ENCODE measurements at regions not wholly inside any gene's neighbourhood (a gene's known extent, or its start where the extent isn't known, plus 50 kb on each side); places are given as distances from the start of the nearest gene placed in this dataset.
"Not testable (repeated sequence)": the region's sequence is repeated elsewhere in the genome, so short reads cannot be mapped to it uniquely, and the experiment has no call there.

GRCh38 chr6:21872749-21873148, 279.2 kb downstream of the SOX4 start:
- intact Hi-C loops (cut with micrococcal nuclease; ENCODE audit: unreplicated experiment): no loop called here
- no peak for DNase-seq
- Mint-ChIP-seq H3K36me3 (ENCODE audit: insufficient read depth, unreplicated experiment) (no peaks in the 10 kb centered on the region), H3K4me1 (ENCODE audit: low read depth, unreplicated experiment) (no peaks in the 10 kb centered on the region), H3K9me3 (ENCODE audit: low read depth, unreplicated experiment) (peaks cover 4% of the 10 kb centered on the region), H3K4me3 (ENCODE audit: low read depth, unreplicated experiment) (no peak overlapping the region), H3K27ac (ENCODE audit: unreplicated experiment) (no peak overlapping the region), H3K27me3 (ENCODE audit: unreplicated experiment) (no peaks in the 10 kb centered on the region)
- CTCF ChIA-PET: no interaction called here
- BruUV-seq (replicated peaks): no TSS peak
- no peak for TF ChIP-seq CTCF (IDR thresholded peaks at IDR 0.05; ENCODE audit: unreplicated experiment)

GRCh38 chr6:21873562-21873961, 280.0 kb downstream of the SOX4 start:
- Mint-ChIP-seq H3K27me3 (ENCODE audit: unreplicated experiment) (no peaks in the 10 kb centered on the region), H3K4me3 (ENCODE audit: low read depth, unreplicated experiment) (no peak overlapping the region)

GRCh38 chr6:21874372-21874771, 280.8 kb downstream of the SOX4 start:
- Mint-ChIP-seq H3K27ac (ENCODE audit: unreplicated experiment) (no peak overlapping the region), H3K4me1 (ENCODE audit: low read depth, unreplicated experiment) (no peaks in the 10 kb centered on the region), H3K36me3 (ENCODE audit: insufficient read depth, unreplicated experiment) (no peaks in the 10 kb centered on the region), H3K27me3 (ENCODE audit: unreplicated experiment) (no peaks in the 10 kb centered on the region), H3K9me3 (ENCODE audit: low read depth, unreplicated experiment) (peaks cover 4% of the 10 kb centered on the region), H3K4me3 (ENCODE audit: low read depth, unreplicated experiment) (no peak overlapping the region)
- intact Hi-C loops (cut with micrococcal nuclease; ENCODE audit: unreplicated experiment): no loop called here
- CTCF ChIA-PET: interaction anchor here (0.6 kb wide), 1 partner anchor 122 kb away, joined by 7 read pairs; no protein-coding TSS in a partner anchor
- no peak for TF ChIP-seq CTCF (IDR thresholded peaks at IDR 0.05; ENCODE audit: unreplicated experiment)
- no peak for DNase-seq
- BruUV-seq (replicated peaks): no TSS peak

More at GRCh38 chr6:21873562-21873961, 280.0 kb downstream of the SOX4 start:
- no TSS peak for BruUV-seq (replicated peaks)
- DNase-seq: no peak
- no peaks in the 10 kb centered on the region for H3K4me1 Mint-ChIP-seq (ENCODE audit: low read depth, unreplicated experiment)
- CTCF ChIA-PET: no interaction called here
- no peak for TF ChIP-seq CTCF (IDR thresholded peaks at IDR 0.05; ENCODE audit: unreplicated experiment)
- intact Hi-C loops (cut with micrococcal nuclease; ENCODE audit: unreplicated experiment): no loop called here
- peaks cover 4% of the 10 kb centered on the region for H3K9me3 Mint-ChIP-seq (ENCODE audit: low read depth, unreplicated experiment)
- H3K27ac Mint-ChIP-seq (ENCODE audit: unreplicated experiment): no peak overlapping the region
- H3K36me3 Mint-ChIP-seq (ENCODE audit: insufficient read depth, unreplicated experiment): no peaks in the 10 kb centered on the region

DNA sequence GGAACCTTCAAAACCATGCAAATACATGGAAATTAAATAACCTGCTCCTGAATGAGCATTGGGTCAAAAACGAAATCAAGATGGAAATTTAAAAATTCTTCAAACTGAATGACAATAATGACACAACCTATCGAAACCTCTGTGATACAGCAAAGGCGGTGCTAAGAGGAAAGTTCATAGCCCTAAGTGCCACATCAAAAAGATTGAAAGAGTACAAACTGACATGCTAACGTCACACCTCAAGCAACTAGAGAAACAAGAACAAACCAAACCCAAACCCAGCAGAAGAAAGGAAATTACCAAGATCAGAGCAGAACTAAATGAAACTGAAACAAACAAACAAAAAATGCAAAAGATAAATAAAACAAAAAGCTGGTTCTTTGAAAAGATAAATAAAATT, 283.5 kb downstream of the SOX4 start:
- H3K4me1 Mint-ChIP-seq (ENCODE audit: low read depth, unreplicated experiment); DNase-seq; H3K27ac Mint-ChIP-seq (ENCODE audit: unreplicated experiment); H3K36me3 Mint-ChIP-seq (ENCODE audit: insufficient read depth, unreplicated experiment); BruUV-seq (replicated peaks); H3K4me3 Mint-ChIP-seq (ENCODE audit: low read depth, unreplicated experiment); H3K27me3 Mint-ChIP-seq (ENCODE audit: unreplicated experiment); CTCF ChIA-PET; intact Hi-C loops (cut with micrococcal nuclease; ENCODE audit: unreplicated experiment): not testable (repeated sequence)
- H3K9me3 Mint-ChIP-seq (ENCODE audit: low read depth, unreplicated experiment): peaks cover 12% of the 10 kb centered on the region

DNA sequence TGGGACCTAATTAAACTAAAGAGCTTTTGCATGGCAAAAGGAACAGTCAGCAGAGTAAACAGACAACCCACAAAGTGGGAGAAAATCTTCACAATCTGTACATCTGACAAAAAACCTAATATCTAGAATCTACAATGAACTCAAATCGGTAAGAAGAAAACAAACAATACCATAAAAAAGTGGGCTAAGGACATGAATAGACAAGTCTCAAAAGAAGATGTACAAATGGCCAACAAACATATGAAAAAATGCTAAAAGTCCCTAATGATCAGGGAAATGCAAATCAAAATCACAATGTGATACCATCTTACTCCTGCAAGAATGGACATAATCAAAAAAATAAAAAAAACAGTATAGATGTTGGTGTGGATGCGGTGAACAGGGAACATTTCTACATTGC, 286.7 kb downstream of the SOX4 start:
- BruUV-seq (replicated peaks); H3K27me3 Mint-ChIP-seq (ENCODE audit: unreplicated experiment); intact Hi-C loops (cut with micrococcal nuclease; ENCODE audit: unreplicated experiment); DNase-seq; H3K27ac Mint-ChIP-seq (ENCODE audit: unreplicated experiment); CTCF ChIA-PET; H3K36me3 Mint-ChIP-seq (ENCODE audit: insufficient read depth, unreplicated experiment); H3K4me3 Mint-ChIP-seq (ENCODE audit: low read depth, unreplicated experiment): not testable (repeated sequence)
- H3K4me1 Mint-ChIP-seq (ENCODE audit: low read depth, unreplicated experiment): peaks cover 10% of the 10 kb centered on the region
- H3K9me3 Mint-ChIP-seq (ENCODE audit: low read depth, unreplicated experiment): peaks cover 16% of the 10 kb centered on the region

Measured in Calu3 (cell line).